Bronchial epithelial cell (primary cell): ENCODE measurements at regions not wholly inside any gene's neighbourhood (a gene's known extent, or its start where the extent isn't known, plus 50 kb on each side); places are given as distances from the start of the nearest gene placed in this dataset.

Experiments
- DNase-seq: peaks from one replicate; pipeline ENCODE4 v3.0.0-alpha.2; 2010; ENCODE audit warnings: low read depth
- FAIRE-seq: peaks from 2 replicates; lab custom pipeline; 2011; peaks lifted over from hg19 to GRCh38; lab: Jason Lieb, UNC
- H3K27me3 ChIP-seq: 2 replicates; pipeline ENCODE4 v1.5.1; 2011; ENCODE audit warnings: low read length; ENCODE audit not compliant: control insufficient read depth, insufficient read depth
- H3K36me3 ChIP-seq: 2 replicates; pipeline ENCODE4 v1.5.1; 2011; ENCODE audit warnings: low read length; ENCODE audit not compliant: control insufficient read depth, insufficient read depth
- H3K4me3 ChIP-seq: 2 replicates; pipeline ENCODE4 v1.5.1; 2011; ENCODE audit warnings: mild to moderate bottlenecking, low read depth, low read length, control low read depth
- CTCF ChIP-seq: IDR thresholded peaks from 2 replicates; pipeline ENCODE4 v1.5.1; 2011; ENCODE audit warnings: mild to moderate bottlenecking, moderate library complexity, low read length, control low read depth, inconsistent platforms; ENCODE audit not compliant: insufficient read depth, severe bottlenecking

GRCh38 chr12:125604976-125605375 lies 539.7 kb downstream of the AACS start:
- no peaks in the 10 kb centered on the region for H3K27me3 ChIP-seq
- H3K4me3 ChIP-seq = no peak overlapping the region
- H3K36me3 ChIP-seq = no peaks in the 10 kb centered on the region
- FAIRE-seq (no peak), DNase-seq (no peak)
- TF ChIP-seq CTCF = no peak

GRCh38 chr12:125606312-125606711 lies 541.1 kb downstream of the AACS start:
- no peaks in the 10 kb centered on the region for H3K27me3 ChIP-seq
- peak; percentile 52 for FAIRE-seq
- TF ChIP-seq CTCF = no peak
- no peak for DNase-seq
- H3K36me3 ChIP-seq = no peaks in the 10 kb centered on the region
- no peak overlapping the region for H3K4me3 ChIP-seq

GRCh38 chr12:125610292-125610691 lies 545.1 kb downstream of the AACS start:
- Histone ChIP-seq H3K27me3 (no peaks in the 10 kb centered on the region), H3K36me3 (no peaks in the 10 kb centered on the region), H3K4me3 (no peak overlapping the region)
- TF ChIP-seq CTCF = no peak
- FAIRE-seq (no peak), DNase-seq (no peak)

- no peak for FAIRE-seq
- H3K27me3 ChIP-seq = no peaks in the 10 kb centered on the region
- H3K4me3 ChIP-seq = no peak overlapping the region
- no peaks in the 10 kb centered on the region for H3K36me3 ChIP-seq
- no peak for TF ChIP-seq CTCF
- no peak for DNase-seq
Measured at GRCh38 chr12:125610971-125611370, 545.7 kb downstream of the AACS start.

GRCh38 chr12:125614058-125614457 lies 548.8 kb downstream of the AACS start:
- FAIRE-seq (no peak), DNase-seq (no peak)
- Histone ChIP-seq H3K36me3 (no peaks in the 10 kb centered on the region), H3K4me3 (no peak overlapping the region), H3K27me3 (no peaks in the 10 kb centered on the region)
- no peak for TF ChIP-seq CTCF

- TF ChIP-seq CTCF = no peak
- no peak for DNase-seq
- Histone ChIP-seq H3K4me3 (no peak overlapping the region), H3K27me3 (no peaks in the 10 kb centered on the region), H3K36me3 (no peaks in the 10 kb centered on the region)
- no peak for FAIRE-seq
Measured at GRCh38 chr12:125619723-125620122, 554.5 kb downstream of the AACS start.
